ENCODE measurements at regions not wholly inside any gene's neighbourhood (a gene's known extent, or its start where the extent isn't known, plus 50 kb on each side); places are given as distances from the start of the nearest gene placed in this dataset.

DNA sequence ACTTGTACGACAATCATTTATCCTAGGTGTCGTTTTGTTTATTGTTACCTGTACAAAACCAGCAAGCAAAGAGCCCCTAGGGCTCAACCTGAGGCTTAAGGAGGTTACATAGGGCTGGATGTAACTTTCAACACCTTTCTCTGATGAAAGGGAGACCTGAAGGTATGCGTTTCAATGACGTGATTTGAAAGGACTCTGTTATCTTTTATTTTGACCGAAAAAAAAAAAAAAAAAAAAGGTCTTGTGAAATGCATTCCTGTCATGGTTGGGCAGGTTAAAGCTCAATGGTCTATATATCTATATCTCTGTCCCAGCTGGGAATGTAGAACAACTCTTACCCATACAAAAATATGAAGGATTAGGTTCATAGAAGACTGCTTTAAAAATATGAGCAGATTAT, 78.7 kb upstream of the SASH1 start:
- TF ChIP-seq, protein P1, sequence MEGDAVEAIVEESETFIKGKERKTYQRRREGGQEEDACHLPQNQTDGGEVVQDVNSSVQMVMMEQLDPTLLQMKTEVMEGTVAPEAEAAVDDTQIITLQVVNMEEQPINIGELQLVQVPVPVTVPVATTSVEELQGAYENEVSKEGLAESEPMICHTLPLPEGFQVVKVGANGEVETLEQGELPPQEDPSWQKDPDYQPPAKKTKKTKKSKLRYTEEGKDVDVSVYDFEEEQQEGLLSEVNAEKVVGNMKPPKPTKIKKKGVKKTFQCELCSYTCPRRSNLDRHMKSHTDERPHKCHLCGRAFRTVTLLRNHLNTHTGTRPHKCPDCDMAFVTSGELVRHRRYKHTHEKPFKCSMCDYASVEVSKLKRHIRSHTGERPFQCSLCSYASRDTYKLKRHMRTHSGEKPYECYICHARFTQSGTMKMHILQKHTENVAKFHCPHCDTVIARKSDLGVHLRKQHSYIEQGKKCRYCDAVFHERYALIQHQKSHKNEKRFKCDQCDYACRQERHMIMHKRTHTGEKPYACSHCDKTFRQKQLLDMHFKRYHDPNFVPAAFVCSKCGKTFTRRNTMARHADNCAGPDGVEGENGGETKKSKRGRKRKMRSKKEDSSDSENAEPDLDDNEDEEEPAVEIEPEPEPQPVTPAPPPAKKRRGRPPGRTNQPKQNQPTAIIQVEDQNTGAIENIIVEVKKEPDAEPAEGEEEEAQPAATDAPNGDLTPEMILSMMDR (IDR thresholded peaks at IDR 0.05): no peak
- no peak for TF ChIP-seq ZFX (IDR thresholded peaks at IDR 0.05; ENCODE audit: borderline replicate concordance)
